ENCODE measurements at regions not wholly inside any gene's neighbourhood (a gene's known extent, or its start where the extent isn't known, plus 50 kb on each side); places are given as distances from the start of the nearest gene placed in this dataset.

DNA sequence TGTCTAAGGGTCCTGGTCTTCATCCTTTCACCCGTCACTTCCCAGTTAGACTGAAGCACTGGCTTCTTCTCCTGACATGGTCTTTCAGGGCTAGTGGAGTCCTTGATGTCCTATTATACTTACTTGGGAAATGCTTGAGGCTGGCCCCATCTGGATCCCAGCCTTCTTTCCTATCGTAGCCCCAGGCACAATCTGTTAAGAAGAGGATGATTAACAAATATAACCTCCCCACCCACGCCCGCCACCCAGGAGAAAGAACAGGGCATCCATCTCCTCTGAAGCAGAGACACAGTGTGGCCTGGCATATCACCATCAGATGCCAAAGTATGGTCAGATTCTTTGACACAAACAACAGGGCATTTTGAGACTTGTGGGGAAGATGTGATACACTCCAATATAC lies 530.1 kb downstream of the SOX11 start:
- TF ChIP-seq, protein P1, sequence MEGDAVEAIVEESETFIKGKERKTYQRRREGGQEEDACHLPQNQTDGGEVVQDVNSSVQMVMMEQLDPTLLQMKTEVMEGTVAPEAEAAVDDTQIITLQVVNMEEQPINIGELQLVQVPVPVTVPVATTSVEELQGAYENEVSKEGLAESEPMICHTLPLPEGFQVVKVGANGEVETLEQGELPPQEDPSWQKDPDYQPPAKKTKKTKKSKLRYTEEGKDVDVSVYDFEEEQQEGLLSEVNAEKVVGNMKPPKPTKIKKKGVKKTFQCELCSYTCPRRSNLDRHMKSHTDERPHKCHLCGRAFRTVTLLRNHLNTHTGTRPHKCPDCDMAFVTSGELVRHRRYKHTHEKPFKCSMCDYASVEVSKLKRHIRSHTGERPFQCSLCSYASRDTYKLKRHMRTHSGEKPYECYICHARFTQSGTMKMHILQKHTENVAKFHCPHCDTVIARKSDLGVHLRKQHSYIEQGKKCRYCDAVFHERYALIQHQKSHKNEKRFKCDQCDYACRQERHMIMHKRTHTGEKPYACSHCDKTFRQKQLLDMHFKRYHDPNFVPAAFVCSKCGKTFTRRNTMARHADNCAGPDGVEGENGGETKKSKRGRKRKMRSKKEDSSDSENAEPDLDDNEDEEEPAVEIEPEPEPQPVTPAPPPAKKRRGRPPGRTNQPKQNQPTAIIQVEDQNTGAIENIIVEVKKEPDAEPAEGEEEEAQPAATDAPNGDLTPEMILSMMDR (conservative IDR thresholded peaks at IDR 0.05; ENCODE audit: control insufficient read depth, insufficient read depth, low read depth, low read length): no peak
- H3K4me3 ChIP-seq (ENCODE audit: control insufficient read depth, low read depth, low read length): no peak overlapping the region
- no peak for DNase-seq (ENCODE audit: low read depth)

- DNase-seq (ENCODE audit: low read depth): no peak
- H3K4me3 ChIP-seq (ENCODE audit: control insufficient read depth, low read depth, low read length): no peak overlapping the region
- TF ChIP-seq, protein P1 (conservative IDR thresholded peaks at IDR 0.05; ENCODE audit: control insufficient read depth, insufficient read depth, low read depth, low read length): no peak
These were observed 532.1 kb downstream of the SOX11 start for GRCh38 chr2:6224267-6224666.

GRCh38 chr2:6228251-6228650 lies 536.1 kb downstream of the SOX11 start:
- DNase-seq (ENCODE audit: low read depth): no peak
- TF ChIP-seq, protein P1 (conservative IDR thresholded peaks at IDR 0.05; ENCODE audit: control insufficient read depth, insufficient read depth, low read depth, low read length): no peak
- H3K4me3 ChIP-seq (ENCODE audit: control insufficient read depth, low read depth, low read length): no peak overlapping the region

DNA sequence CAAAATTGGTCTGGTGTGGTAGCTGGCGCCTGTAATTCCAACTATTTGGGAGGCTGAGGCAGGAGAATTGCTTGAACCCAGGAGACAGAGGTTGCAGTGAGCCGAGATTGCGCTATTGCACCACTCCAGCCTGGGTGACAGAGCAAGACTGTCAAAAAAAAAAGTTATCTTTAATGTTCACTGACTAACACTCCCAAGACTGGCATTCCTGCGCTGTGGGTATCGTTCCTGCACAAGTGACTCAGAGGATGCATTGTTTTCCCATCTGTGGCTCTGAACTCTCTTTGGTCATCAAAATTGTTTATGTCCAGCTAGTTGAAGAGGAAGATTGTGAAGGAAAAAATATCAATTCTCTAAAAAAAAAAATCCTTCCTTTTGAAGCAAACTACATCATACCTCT lies 539.0 kb downstream of the SOX11 start:
- H3K4me3 ChIP-seq (ENCODE audit: control insufficient read depth, low read depth, low read length): no peak overlapping the region
- TF ChIP-seq, protein P1 (conservative IDR thresholded peaks at IDR 0.05; ENCODE audit: control insufficient read depth, insufficient read depth, low read depth, low read length): no peak
- DNase-seq (ENCODE audit: low read depth): no peak

GRCh38 chr2:6233993-6234392 lies 541.8 kb downstream of the SOX11 start:
- TF ChIP-seq, protein P1 (conservative IDR thresholded peaks at IDR 0.05; ENCODE audit: control insufficient read depth, insufficient read depth, low read depth, low read length): no peak
- H3K4me3 ChIP-seq (ENCODE audit: control insufficient read depth, low read depth, low read length): no peak overlapping the region
- no peak for DNase-seq (ENCODE audit: low read depth)

DNA sequence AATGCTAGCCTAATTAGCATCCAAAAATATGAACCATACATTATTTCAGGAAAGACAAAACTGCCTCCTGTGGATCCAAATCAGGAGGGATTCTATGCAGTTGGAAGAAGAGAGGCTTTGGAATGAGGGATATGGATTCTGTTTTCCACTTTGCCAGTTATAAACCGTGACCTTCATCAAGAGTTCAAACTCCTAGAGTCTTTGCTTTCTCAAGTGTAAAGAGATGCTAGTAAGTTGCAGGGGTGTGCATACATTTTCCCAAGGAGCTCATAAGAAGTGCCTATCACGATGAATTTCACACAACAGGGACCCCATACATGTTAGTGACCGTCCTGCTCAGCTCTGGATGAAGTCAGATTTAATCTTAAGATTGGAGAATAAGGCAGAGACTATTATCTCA lies 542.5 kb downstream of the SOX11 start:
- DNase-seq (ENCODE audit: low read depth): no peak
- TF ChIP-seq, protein P1 (conservative IDR thresholded peaks at IDR 0.05; ENCODE audit: control insufficient read depth, insufficient read depth, low read depth, low read length): no peak
- no peak overlapping the region for H3K4me3 ChIP-seq (ENCODE audit: control insufficient read depth, low read depth, low read length)

DNA sequence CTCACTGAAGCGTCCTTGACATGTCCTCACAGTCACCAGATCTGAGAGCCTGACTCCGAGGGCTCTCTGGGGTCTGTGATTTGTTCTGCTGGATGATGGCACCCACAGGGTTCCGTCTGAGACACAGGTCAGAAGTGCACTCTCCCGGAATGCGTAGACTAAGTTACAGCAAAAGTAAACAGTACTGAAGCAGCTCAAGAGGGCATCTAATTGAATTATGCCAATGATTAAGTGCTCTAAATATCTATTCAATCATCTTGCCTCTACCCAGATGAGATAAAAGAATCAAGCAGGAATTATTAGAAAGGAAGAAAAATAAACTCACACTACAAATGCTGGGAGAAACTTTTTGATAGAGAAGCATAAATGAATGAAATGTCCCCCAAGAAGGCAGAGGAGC lies 544.1 kb downstream of the SOX11 start:
- H3K4me3 ChIP-seq (ENCODE audit: control insufficient read depth, low read depth, low read length): no peak overlapping the region

More for the DNA sequence above, 544.1 kb downstream of the SOX11 start:
- TF ChIP-seq, protein P1 (conservative IDR thresholded peaks at IDR 0.05; ENCODE audit: control insufficient read depth, insufficient read depth, low read depth, low read length): no peak
- no peak for DNase-seq (ENCODE audit: low read depth)
